Skeletal muscle satellite cell (primary cell): ENCODE measurements at regions not wholly inside any gene's neighbourhood (a gene's known extent, or its start where the extent isn't known, plus 50 kb on each side); places are given as distances from the start of the nearest gene placed in this dataset.

Source experiments
- H3K27me3 ChIP-seq: 2 replicates; pipeline ENCODE4 v1.7.0; 2013; ENCODE audit warnings: low read length; ENCODE audit not compliant: control insufficient read depth, insufficient read depth
- H3K36me3 ChIP-seq: 2 replicates; pipeline ENCODE4 v1.7.0; 2013; ENCODE audit warnings: mild to moderate bottlenecking, control low read depth, low read length; ENCODE audit not compliant: insufficient read depth
- H3K4me1 ChIP-seq: 2 replicates; pipeline ENCODE4 v1.7.0; 2013; ENCODE audit warnings: low read length; ENCODE audit not compliant: control insufficient read depth, insufficient read depth
- H3K4me2 ChIP-seq: 2 replicates; pipeline ENCODE4 v1.7.0; 2013; ENCODE audit warnings: mild to moderate bottlenecking, low read length
- H3K4me3 ChIP-seq: 2 replicates; pipeline ENCODE4 v1.7.0; 2013; ENCODE audit warnings: low read length
- H3K9ac ChIP-seq: 2 replicates; pipeline ENCODE4 v1.7.0; 2013; ENCODE audit warnings: mild to moderate bottlenecking, low read depth, low read length, moderate library complexity
- H3K9me3 ChIP-seq: replicated peaks from 2 replicates; pipeline ENCODE4 v1.7.0; 2013; ENCODE audit warnings: mild to moderate bottlenecking, control low read depth, low read length

- no peak overlapping the region for H3K4me2 ChIP-seq
- peaks cover 19% of the 10 kb centered on the region for H3K27me3 ChIP-seq
- no peaks in the 10 kb centered on the region for H3K36me3 ChIP-seq
- peaks cover 5% of the 10 kb centered on the region for H3K4me1 ChIP-seq
- no peak overlapping the region for H3K9ac ChIP-seq
- no peaks in the 10 kb centered on the region for H3K9me3 ChIP-seq
- no peak overlapping the region for H3K4me3 ChIP-seq
Observed at GRCh38 chr10:78191301-78191700, 157.6 kb downstream of the RPS24 start.

- Histone ChIP-seq H3K4me2 (no peak overlapping the region), H3K4me1 (peaks cover 5% of the 10 kb centered on the region), H3K4me3 (no peak overlapping the region), H3K9ac (no peak overlapping the region), H3K27me3 (peaks cover 37% of the 10 kb centered on the region), H3K36me3 (no peaks in the 10 kb centered on the region), H3K9me3 (no peaks in the 10 kb centered on the region)
Observed at GRCh38 chr10:78193189-78193588, 159.5 kb downstream of the RPS24 start.

GRCh38 chr10:78194050-78194449, 160.4 kb downstream of the RPS24 start:
- no peak overlapping the region for H3K9ac ChIP-seq
- H3K4me1 ChIP-seq: peaks cover 5% of the 10 kb centered on the region
- no peak overlapping the region for H3K4me2 ChIP-seq
- no peaks in the 10 kb centered on the region for H3K9me3 ChIP-seq
- peaks cover 45% of the 10 kb centered on the region for H3K27me3 ChIP-seq
- H3K4me3 ChIP-seq: no peak overlapping the region
- no peaks in the 10 kb centered on the region for H3K36me3 ChIP-seq

GRCh38 chr10:78194539-78195402, 161.1 kb downstream of the RPS24 start:
- no peak overlapping the region for H3K4me3 ChIP-seq
- no peak overlapping the region for H3K9ac ChIP-seq
- H3K27me3 ChIP-seq: peaks cover 47% of the 10 kb centered on the region
- peaks cover 5% of the 10 kb centered on the region for H3K4me1 ChIP-seq
- H3K4me2 ChIP-seq: no peak overlapping the region
- H3K9me3 ChIP-seq: no peaks in the 10 kb centered on the region
- no peaks in the 10 kb centered on the region for H3K36me3 ChIP-seq

GRCh38 chr10:78196396-78196795, 162.7 kb downstream of the RPS24 start:
- Histone ChIP-seq H3K27me3 (peaks cover 49% of the 10 kb centered on the region), H3K4me3 (no peak overlapping the region), H3K4me1 (peaks cover 5% of the 10 kb centered on the region), H3K36me3 (no peaks in the 10 kb centered on the region), H3K9me3 (no peaks in the 10 kb centered on the region), H3K4me2 (no peak overlapping the region), H3K9ac (no peak overlapping the region)

GRCh38 chr10:78196964-78197363, 163.3 kb downstream of the RPS24 start:
- no peaks in the 10 kb centered on the region for H3K9me3 ChIP-seq
- no peaks in the 10 kb centered on the region for H3K36me3 ChIP-seq
- H3K4me1 ChIP-seq: peaks cover 5% of the 10 kb centered on the region
- no peak overlapping the region for H3K4me3 ChIP-seq
- H3K4me2 ChIP-seq: no peak overlapping the region
- H3K27me3 ChIP-seq: peaks cover 51% of the 10 kb centered on the region
- H3K9ac ChIP-seq: no peak overlapping the region

GRCh38 chr10:78197628-78198272, 164.1 kb downstream of the RPS24 start:
- Histone ChIP-seq H3K4me3 (no peak overlapping the region), H3K27me3 (peaks cover 49% of the 10 kb centered on the region), H3K4me1 (peaks cover 5% of the 10 kb centered on the region), H3K4me2 (no peak overlapping the region), H3K9ac (no peak overlapping the region), H3K9me3 (no peaks in the 10 kb centered on the region), H3K36me3 (no peaks in the 10 kb centered on the region)

GRCh38 chr10:78199005-78199725, 165.5 kb downstream of the RPS24 start:
- no peak overlapping the region for H3K9ac ChIP-seq
- no peaks in the 10 kb centered on the region for H3K36me3 ChIP-seq
- H3K27me3 ChIP-seq: peaks cover 46% of the 10 kb centered on the region
- H3K4me3 ChIP-seq: no peak overlapping the region
- no peak overlapping the region for H3K4me2 ChIP-seq
- H3K9me3 ChIP-seq: no peaks in the 10 kb centered on the region
- H3K4me1 ChIP-seq: peaks cover 5% of the 10 kb centered on the region

GRCh38 chr10:78199759-78200158, 166.1 kb downstream of the RPS24 start:
- no peak overlapping the region for H3K4me2 ChIP-seq
- no peak overlapping the region for H3K4me3 ChIP-seq
- no peaks in the 10 kb centered on the region for H3K36me3 ChIP-seq
- H3K4me1 ChIP-seq: peaks cover 5% of the 10 kb centered on the region
- H3K27me3 ChIP-seq: peaks cover 45% of the 10 kb centered on the region
- H3K9ac ChIP-seq: no peak overlapping the region
- H3K9me3 ChIP-seq: no peaks in the 10 kb centered on the region

- H3K4me1 ChIP-seq: no peaks in the 10 kb centered on the region
- H3K9me3 ChIP-seq: no peaks in the 10 kb centered on the region
- H3K36me3 ChIP-seq: no peaks in the 10 kb centered on the region
- H3K27me3 ChIP-seq: peaks cover 44% of the 10 kb centered on the region
- H3K9ac ChIP-seq: no peak overlapping the region
- H3K4me3 ChIP-seq: no peak overlapping the region
- no peak overlapping the region for H3K4me2 ChIP-seq
Observed at GRCh38 chr10:78200686-78201085, 167.0 kb downstream of the RPS24 start.

- Histone ChIP-seq H3K4me3 (no peak overlapping the region), H3K9me3 (no peaks in the 10 kb centered on the region), H3K4me1 (no peaks in the 10 kb centered on the region), H3K4me2 (no peak overlapping the region), H3K27me3 (peaks cover 31% of the 10 kb centered on the region), H3K36me3 (no peaks in the 10 kb centered on the region), H3K9ac (no peak overlapping the region)
Observed at GRCh38 chr10:78202386-78202785, 168.7 kb downstream of the RPS24 start.
